Loucy (cell line): ENCODE measurements at regions not wholly inside any gene's neighbourhood (a gene's known extent, or its start where the extent isn't known, plus 50 kb on each side); places are given as distances from the start of the nearest gene placed in this dataset.

ENCODE experiments used
- H2AFZ ChIP-seq: fragments of 200-600 bp; sonication (generic); 2 replicates; pipeline ENCODE4 v1.6.0; 2016; ENCODE audit warnings: antibody characterized with exemption, mild to moderate bottlenecking, low read length, moderate library complexity
- H3F3A ChIP-seq: fragments of 200-600 bp; 2 replicates; pipeline ENCODE4 v1.6.0; 2016; ENCODE audit warnings: antibody characterized with exemption, low read depth, mild to moderate bottlenecking
- H3K27me3 ChIP-seq: fragments of 200-600 bp; sonication (generic); 2 replicates; pipeline ENCODE4 v1.6.1; 2014; ENCODE audit warnings: low read length, mild to moderate bottlenecking; ENCODE audit not compliant: insufficient read depth, poor library complexity, severe bottlenecking
- H3K36me3 ChIP-seq: fragments of 200-600 bp; sonication (generic); 2 replicates; pipeline ENCODE4 v1.6.1; 2016; ENCODE audit warnings: low read length; ENCODE audit not compliant: insufficient read depth
- H3K4me1 ChIP-seq: fragments of 200-600 bp; sonication (generic); 2 replicates; pipeline ENCODE4 v1.5.1; 2014; ENCODE audit warnings: low read length, mild to moderate bottlenecking; ENCODE audit not compliant: insufficient read depth, poor library complexity, severe bottlenecking
- H3K4me2 ChIP-seq: fragments of 200-600 bp; sonication (generic); 2 replicates; pipeline ENCODE4 v1.6.0; 2014; ENCODE audit warnings: antibody characterized with exemption, low read length, low read depth, mild to moderate bottlenecking; ENCODE audit not compliant: poor library complexity, severe bottlenecking
- H3K4me3 ChIP-seq: fragments of 200-600 bp; sonication (generic); 2 replicates; pipeline ENCODE4 v1.5.1; 2014; ENCODE audit warnings: low read length, mild to moderate bottlenecking, mixed read lengths; ENCODE audit not compliant: poor library complexity, severe bottlenecking
- H3K79me2 ChIP-seq: fragments of 200-600 bp; sonication (generic); 2 replicates; pipeline ENCODE4 v1.6.1; 2014; ENCODE audit warnings: low read length; ENCODE audit not compliant: insufficient read depth
- H3K9ac ChIP-seq: fragments of 200-600 bp; sonication (generic); 2 replicates; pipeline ENCODE4 v1.6.0; 2014; ENCODE audit warnings: mild to moderate bottlenecking, low read depth, low read length, moderate library complexity; ENCODE audit not compliant: poor library complexity, severe bottlenecking
- H3K9me2 ChIP-seq: fragments of 200-600 bp; sonication (generic); replicated peaks from 2 replicates; pipeline ENCODE4 v1.6.1; 2016; ENCODE audit warnings: low read depth, low read length, mixed read lengths
- H3K9me3 ChIP-seq: fragments of 200-600 bp; sonication (generic); 2 replicates; pipeline ENCODE4 v1.6.1; 2014; ENCODE audit warnings: mild to moderate bottlenecking, antibody characterized with exemption, low read length, low read depth; ENCODE audit not compliant: insufficient read depth
- H4K20me1 ChIP-seq: fragments of 200-600 bp; sonication (generic); 2 replicates; pipeline ENCODE4 v1.6.0; 2014; ENCODE audit warnings: antibody characterized with exemption, low read length, mild to moderate bottlenecking; ENCODE audit not compliant: insufficient read depth, poor library complexity, severe bottlenecking
- EZH2phosphoT487 ChIP-seq: fragments of 200-600 bp; IDR thresholded peaks from 2 replicates; pipeline ENCODE4 v1.6.1; 2018; ENCODE audit warnings: antibody characterized with exemption, mild to moderate bottlenecking, moderate library complexity, borderline replicate concordance
- TF ChIP-seq, protein P1 (sequence below): fragments of 200-600 bp; sonication (generic); conservative IDR thresholded peaks from 2 replicates; pipeline ENCODE4 v1.5.1; 2014; ENCODE audit warnings: mild to moderate bottlenecking, antibody characterized with exemption, low read length

DNA sequence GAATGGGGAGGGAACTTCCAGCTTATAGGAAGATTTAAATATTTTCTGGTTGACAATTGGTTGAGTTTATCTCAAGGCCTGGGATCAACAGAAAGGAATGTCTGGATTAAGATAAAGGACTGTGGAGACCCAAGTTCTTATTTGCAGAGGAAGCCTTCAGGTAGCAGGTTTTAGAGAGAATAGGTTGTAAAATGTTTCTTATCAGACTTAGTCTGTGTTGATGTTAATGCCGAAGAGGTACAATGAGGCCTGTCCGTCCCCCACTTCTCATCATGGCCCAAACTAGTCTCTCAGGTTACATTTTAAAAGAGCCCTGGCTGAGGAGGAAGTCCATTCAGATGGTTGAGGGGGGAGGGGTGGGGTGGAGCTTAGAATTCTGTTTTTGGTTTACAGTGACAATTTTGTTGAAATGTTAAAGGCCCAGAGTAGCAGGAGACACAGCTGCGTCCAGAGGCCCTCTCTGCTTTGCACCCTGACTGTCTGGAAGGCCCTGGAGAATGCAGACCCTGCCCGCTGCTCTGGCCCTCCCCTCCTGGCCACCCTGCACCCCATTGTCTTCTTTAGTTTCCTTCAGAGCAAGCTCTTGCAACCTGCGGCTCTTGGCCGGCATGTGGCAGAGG, 672.5 kb upstream of the TMEM132C start:
- no peaks in the 10 kb centered on the region for H3K9me2 ChIP-seq
- no peaks in the 10 kb centered on the region for H3K27me3 ChIP-seq
- H4K20me1 ChIP-seq = no peaks in the 10 kb centered on the region
- H3K79me2 ChIP-seq = no peaks in the 10 kb centered on the region
- TF ChIP-seq EZH2phosphoT487 = no peak
- H3K4me2 ChIP-seq = no peak overlapping the region
- H3K36me3 ChIP-seq = no peaks in the 10 kb centered on the region
- no peaks in the 10 kb centered on the region for H3K9me3 ChIP-seq
- no peak overlapping the region for H3K9ac ChIP-seq
- no peak overlapping the region; the same call in 1 of the 2 replicates for H2AFZ ChIP-seq
- no peaks in the 10 kb centered on the region for H3F3A ChIP-seq
- H3K4me3 ChIP-seq = no peak overlapping the region
- H3K4me1 ChIP-seq = no peaks in the 10 kb centered on the region

DNA sequence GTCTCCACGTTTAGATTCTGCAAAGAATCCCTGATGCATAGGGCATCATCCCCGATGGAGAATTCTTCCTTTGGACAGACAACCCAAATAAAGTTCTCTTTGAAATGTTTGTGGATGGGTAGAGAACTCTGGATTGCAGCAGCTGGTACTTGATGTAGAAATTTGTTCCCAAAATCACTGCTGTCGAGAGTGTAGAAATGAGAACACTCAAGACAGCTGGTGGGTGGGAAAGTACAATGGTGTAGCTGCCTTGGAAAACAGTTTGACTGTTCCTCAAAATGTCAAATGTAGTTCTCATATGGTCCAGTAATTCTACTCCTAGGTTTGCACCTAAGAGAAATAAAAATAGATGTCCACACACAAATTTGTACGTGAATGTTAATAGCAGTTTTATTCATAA, 671.5 kb upstream of the TMEM132C start:
- Histone ChIP-seq H3K9me3 (no peaks in the 10 kb centered on the region), H3K9ac (no peak overlapping the region), H3K4me2 (no peak overlapping the region), H2AFZ (no peak overlapping the region), H3F3A (no peaks in the 10 kb centered on the region), H3K27me3 (no peaks in the 10 kb centered on the region), H3K79me2 (no peaks in the 10 kb centered on the region), H3K4me1 (no peaks in the 10 kb centered on the region), H3K36me3 (no peaks in the 10 kb centered on the region), H3K4me3 (no peak overlapping the region), H3K9me2 (no peaks in the 10 kb centered on the region), H4K20me1 (no peaks in the 10 kb centered on the region)
- TF ChIP-seq EZH2phosphoT487 = no peak
- TF ChIP-seq, protein P1, sequence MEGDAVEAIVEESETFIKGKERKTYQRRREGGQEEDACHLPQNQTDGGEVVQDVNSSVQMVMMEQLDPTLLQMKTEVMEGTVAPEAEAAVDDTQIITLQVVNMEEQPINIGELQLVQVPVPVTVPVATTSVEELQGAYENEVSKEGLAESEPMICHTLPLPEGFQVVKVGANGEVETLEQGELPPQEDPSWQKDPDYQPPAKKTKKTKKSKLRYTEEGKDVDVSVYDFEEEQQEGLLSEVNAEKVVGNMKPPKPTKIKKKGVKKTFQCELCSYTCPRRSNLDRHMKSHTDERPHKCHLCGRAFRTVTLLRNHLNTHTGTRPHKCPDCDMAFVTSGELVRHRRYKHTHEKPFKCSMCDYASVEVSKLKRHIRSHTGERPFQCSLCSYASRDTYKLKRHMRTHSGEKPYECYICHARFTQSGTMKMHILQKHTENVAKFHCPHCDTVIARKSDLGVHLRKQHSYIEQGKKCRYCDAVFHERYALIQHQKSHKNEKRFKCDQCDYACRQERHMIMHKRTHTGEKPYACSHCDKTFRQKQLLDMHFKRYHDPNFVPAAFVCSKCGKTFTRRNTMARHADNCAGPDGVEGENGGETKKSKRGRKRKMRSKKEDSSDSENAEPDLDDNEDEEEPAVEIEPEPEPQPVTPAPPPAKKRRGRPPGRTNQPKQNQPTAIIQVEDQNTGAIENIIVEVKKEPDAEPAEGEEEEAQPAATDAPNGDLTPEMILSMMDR = no peak

DNA sequence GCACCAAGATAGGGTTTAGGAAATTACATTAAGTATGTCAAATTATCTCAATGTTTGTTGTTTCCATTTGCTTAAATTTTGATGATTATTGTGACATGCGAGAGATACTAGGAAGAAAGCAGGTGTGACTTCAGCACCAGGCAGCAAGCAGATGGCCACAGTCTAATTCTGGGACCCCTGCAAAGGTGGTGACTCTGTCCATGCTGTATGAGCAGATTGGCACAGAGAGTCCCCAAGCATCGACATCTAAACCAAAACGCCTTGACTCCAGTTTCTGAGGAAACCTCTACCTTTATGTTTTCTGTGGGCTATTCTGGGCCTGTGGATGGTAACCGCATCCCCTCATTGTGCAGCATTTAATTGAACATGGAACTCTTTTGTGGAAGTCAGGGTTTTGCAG, 670.1 kb upstream of the TMEM132C start:
- no peak for TF ChIP-seq EZH2phosphoT487
- TF ChIP-seq, protein P1 = no peak
- Histone ChIP-seq H3K4me3 (no peak overlapping the region), H3K4me1 (no peaks in the 10 kb centered on the region), H3K36me3 (no peaks in the 10 kb centered on the region), H3K79me2 (no peaks in the 10 kb centered on the region), H2AFZ (no peak overlapping the region), H3K9ac (no peak overlapping the region), H3F3A (no peaks in the 10 kb centered on the region), H3K9me2 (no peaks in the 10 kb centered on the region), H3K27me3 (no peaks in the 10 kb centered on the region), H3K9me3 (no peaks in the 10 kb centered on the region), H4K20me1 (no peaks in the 10 kb centered on the region), H3K4me2 (no peak overlapping the region)

DNA sequence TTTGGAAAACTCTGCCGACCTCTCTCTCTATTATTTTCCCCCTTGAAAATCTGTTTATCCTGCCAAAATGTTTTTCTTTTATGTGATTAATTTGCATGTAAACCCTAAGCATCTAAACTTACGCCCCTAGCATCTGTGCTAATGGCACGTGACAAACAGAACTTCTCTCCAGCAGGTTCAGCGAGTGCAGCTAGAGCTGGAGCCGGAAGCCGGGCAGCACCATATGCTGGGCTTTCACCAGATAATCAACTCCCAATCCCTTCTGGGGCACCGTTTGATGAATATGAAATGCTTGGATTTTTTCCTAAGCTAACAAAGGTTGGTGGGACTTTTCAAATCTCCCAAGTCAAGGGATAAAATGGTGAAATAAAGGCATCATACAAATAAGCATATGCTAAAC, 667.5 kb upstream of the TMEM132C start:
- TF ChIP-seq EZH2phosphoT487 = no peak
- TF ChIP-seq, protein P1 = no peak
- H2AFZ ChIP-seq = no peak overlapping the region
- H3K36me3 ChIP-seq = no peaks in the 10 kb centered on the region
- H3K9me2 ChIP-seq = no peaks in the 10 kb centered on the region
- no peaks in the 10 kb centered on the region for H4K20me1 ChIP-seq
- no peak overlapping the region for H3K4me3 ChIP-seq
- H3K4me1 ChIP-seq = no peaks in the 10 kb centered on the region
- H3F3A ChIP-seq = no peaks in the 10 kb centered on the region
- no peak overlapping the region for H3K4me2 ChIP-seq
- no peaks in the 10 kb centered on the region for H3K9me3 ChIP-seq
- H3K79me2 ChIP-seq = no peaks in the 10 kb centered on the region
- H3K27me3 ChIP-seq = no peaks in the 10 kb centered on the region
- no peak overlapping the region for H3K9ac ChIP-seq
